HG03045 (cell line): ENCODE measurements at regions not wholly inside any gene's neighbourhood (a gene's known extent, or its start where the extent isn't known, plus 50 kb on each side); places are given as distances from the start of the nearest gene placed in this dataset.
A peak's percentile ranks its signal among the peaks of the same experiment; 100 is the strongest.

Experiments
- ATAC-seq: cut with Tn5 transposase; IDR thresholded peaks from one replicate; pipeline ENCODE4 v1.9.1; 2021; ENCODE audit warnings: mild to moderate bottlenecking, moderate library complexity; ENCODE audit not compliant: unreplicated experiment

- no peak for ATAC-seq
Observed at GRCh38 chr3:190252080-190252479, 70.2 kb downstream of the CLDN1 start.

GRCh38 chr3:190249414-190249813, 72.8 kb downstream of the CLDN1 start:
- no peak for ATAC-seq

- ATAC-seq, result no peak
Observed at GRCh38 chr3:190242147-190242546, 80.1 kb downstream of the CLDN1 start.

- no peak for ATAC-seq
Observed at GRCh38 chr3:190239325-190239724, 82.9 kb downstream of the CLDN1 start.

- no peak for ATAC-seq
Observed at GRCh38 chr3:190238871-190239270, 83.4 kb downstream of the CLDN1 start.

GRCh38 chr3:190234621-190235020, 87.6 kb downstream of the CLDN1 start:
- ATAC-seq, result no peak

GRCh38 chr3:190229632-190230424, 92.4 kb downstream of the CLDN1 start:
- peak; percentile 52 for ATAC-seq

- ATAC-seq, result no peak
Observed at GRCh38 chr3:190227064-190227463, 95.2 kb downstream of the CLDN1 start.

- ATAC-seq, result no peak
Observed at GRCh38 chr3:190224863-190225692, 97.2 kb downstream of the CLDN1 start.

- no peak for ATAC-seq
Observed at GRCh38 chr3:190224456-190224855, 97.8 kb downstream of the CLDN1 start.

- ATAC-seq, result no peak
Observed at GRCh38 chr3:190222916-190223315, 99.3 kb downstream of the CLDN1 start.

- ATAC-seq, result no peak
Observed at GRCh38 chr3:190222360-190222759, 99.9 kb downstream of the CLDN1 start.

- no peak for ATAC-seq
Observed at GRCh38 chr3:190220362-190220761, 99.7 kb upstream of the P3H2 start.

- ATAC-seq, result no peak
Observed at GRCh38 chr3:190217081-190217480, 96.4 kb upstream of the P3H2 start.

- ATAC-seq, result no peak
Observed at GRCh38 chr3:190213727-190214126, 93.0 kb upstream of the P3H2 start.

GRCh38 chr3:190210608-190211007, 89.9 kb upstream of the P3H2 start:
- no peak for ATAC-seq

- no peak for ATAC-seq
Observed at GRCh38 chr3:190209533-190209932, 88.8 kb upstream of the P3H2 start.

GRCh38 chr3:190208196-190208595, 87.5 kb upstream of the P3H2 start:
- ATAC-seq, result no peak

GRCh38 chr3:190205739-190206138, 85.0 kb upstream of the P3H2 start:
- ATAC-seq, result peak; percentile 90

- ATAC-seq, result no peak
Observed at GRCh38 chr3:190204200-190204599, 83.5 kb upstream of the P3H2 start.

- ATAC-seq, result no peak
Observed at GRCh38 chr3:190197346-190197763, 76.7 kb upstream of the P3H2 start.

GRCh38 chr3:190194506-190194905, 73.8 kb upstream of the P3H2 start:
- ATAC-seq, result no peak
